SHP77 treated with DMSO at 0.1 percent for 48 hours (cell line): ENCODE measurements at regions not wholly inside any gene's neighbourhood (a gene's known extent, or its start where the extent isn't known, plus 50 kb on each side); places are given as distances from the start of the nearest gene placed in this dataset.
"Not testable (repeated sequence)": the region's sequence is repeated elsewhere in the genome, so short reads cannot be mapped to it uniquely, and the experiment has no call there.

Experiments
- DNase-seq: peaks from one replicate; lab custom pipeline; 2025; lab: John Stamatoyannopoulos, UW

DNA sequence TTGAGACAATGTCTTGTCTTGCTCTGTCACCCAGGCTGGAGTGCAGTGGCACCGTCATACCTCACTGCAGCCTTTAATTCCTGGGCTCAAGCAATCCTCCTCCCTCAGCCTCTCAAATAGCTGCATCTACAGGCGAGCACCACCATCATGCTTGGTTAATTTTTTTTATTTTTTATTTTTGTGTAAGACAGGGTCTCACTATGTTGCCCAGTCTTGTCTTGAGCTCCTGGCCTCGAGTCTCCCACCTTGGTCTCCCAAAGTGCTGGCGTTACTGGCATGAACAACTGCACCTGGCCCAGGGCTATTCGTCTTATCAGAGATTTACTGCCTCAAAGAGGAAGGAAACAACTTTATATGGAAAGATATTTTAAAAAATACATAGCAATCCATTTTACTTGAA is 102.8 kb upstream of the NUPR2 start:
- no peak for DNase-seq

DNA sequence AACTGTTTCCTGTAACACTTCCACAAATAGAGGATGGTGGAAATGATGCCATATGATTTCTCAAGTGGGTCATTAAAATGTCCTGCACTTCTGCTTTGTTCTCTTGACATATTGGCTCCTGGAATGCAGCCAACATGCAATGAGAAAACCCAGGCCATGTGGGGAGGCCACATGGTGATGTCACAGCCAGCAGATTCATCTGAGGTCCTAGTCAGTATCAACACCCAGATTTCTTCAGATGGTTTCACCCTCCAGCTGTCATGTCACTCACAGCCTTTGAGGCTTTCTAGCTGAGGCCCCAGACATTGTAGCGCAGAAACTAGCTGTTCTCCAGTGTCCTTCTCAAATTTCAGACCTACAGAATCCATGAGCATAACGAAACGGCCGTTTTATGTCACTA is 102.3 kb upstream of the NUPR2 start:
- DNase-seq, result peak; percentile 91

DNA sequence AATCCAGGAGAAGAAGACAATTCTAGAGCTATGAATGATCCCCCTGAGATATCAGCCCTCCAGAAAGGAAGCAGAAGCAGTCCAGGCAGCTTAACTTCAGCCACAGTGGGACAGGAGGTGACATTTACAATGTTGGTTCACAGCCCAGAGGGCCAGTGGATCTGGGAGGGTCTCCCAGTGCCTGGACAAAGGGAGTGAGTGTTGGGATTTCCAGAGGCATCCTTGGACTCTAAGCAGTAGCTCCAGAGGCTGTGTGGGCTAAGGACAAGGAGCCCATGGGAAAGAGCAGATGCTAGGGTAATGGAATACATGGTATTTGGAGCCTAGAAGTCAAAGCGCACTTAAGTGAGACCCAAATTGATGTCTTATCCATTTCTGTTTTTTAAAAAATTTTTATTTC is 97.4 kb upstream of the NUPR2 start:
- DNase-seq, result no peak

GRCh38 chr7:56206420-56206819 is 90.2 kb upstream of the NUPR2 start:
- DNase-seq, result no peak

DNA sequence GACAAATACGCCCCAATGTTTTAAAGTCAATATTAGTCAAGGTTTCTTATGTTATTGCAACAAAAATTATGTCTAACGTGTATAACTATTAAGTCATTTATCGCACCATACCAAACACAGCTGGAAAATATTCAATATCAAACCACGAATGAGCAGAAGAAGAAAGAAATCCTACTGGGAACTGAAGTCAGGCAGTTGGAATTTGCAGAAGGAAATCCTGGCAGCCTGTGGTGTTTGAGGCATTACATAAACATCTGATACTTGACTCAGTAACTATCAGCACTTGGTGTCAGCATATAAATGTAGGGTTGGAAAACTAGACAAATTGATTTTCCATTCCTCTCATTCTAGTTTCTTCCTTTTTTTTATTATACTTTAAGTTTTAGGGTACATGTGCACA is 83.4 kb upstream of the NUPR2 start:
- DNase-seq, result no peak

GRCh38 chr7:56196195-56196594 is 80.0 kb upstream of the NUPR2 start:
- not testable (repeated sequence) for DNase-seq

GRCh38 chr7:56188823-56189346 is 72.7 kb upstream of the NUPR2 start:
- DNase-seq, result no peak

- DNase-seq, result no peak
Measured at GRCh38 chr7:56188376-56188775, 72.2 kb upstream of the NUPR2 start.

GRCh38 chr7:56181010-56181409 is 64.8 kb upstream of the NUPR2 start:
- DNase-seq, result no peak

GRCh38 chr7:56175771-56176170 is 59.6 kb upstream of the NUPR2 start:
- no peak for DNase-seq

GRCh38 chr7:56174875-56175760 is 58.9 kb upstream of the NUPR2 start:
- no peak for DNase-seq

GRCh38 chr7:56174346-56174874 is 58.2 kb upstream of the NUPR2 start:
- DNase-seq, result no peak
